Right atrium auricular region (tissue), 2 donors: ENCODE measurements at regions not wholly inside any gene's neighbourhood (a gene's known extent, or its start where the extent isn't known, plus 50 kb on each side); places are given as distances from the start of the nearest gene placed in this dataset.

Source experiments
- DNase-seq: peaks from one replicate; pipeline ENCODE4 v3.0.0-alpha.2; 2019; ENCODE audit warnings: low spot score
- H3K27ac ChIP-seq, 2 donors: fragments of 200-600 bp; sonication (generic); 1 replicate in 1 of 2; 2 replicates in 1 of 2; pipeline ENCODE4 v1.5.1; 2016 to 2019
- H3K27me3 ChIP-seq, 2 donors: fragments of 200-600 bp; sonication (generic); one replicate each; pipeline versions ENCODE4 v1.5.1 to v1.6.0; 2017 to 2019
- H3K36me3 ChIP-seq: fragments of 200-600 bp; sonication (generic); one replicate; pipeline ENCODE4 v1.5.1; 2016
- H3K4me1 ChIP-seq, 2 donors: fragments of 200-600 bp; sonication (generic); one replicate each; pipeline versions ENCODE4 v1.5.1 to v1.6.0; 2017 to 2019
- H3K4me3 ChIP-seq, 2 donors: fragments of 200-600 bp; sonication (generic); 1 replicate in 1 of 2; 2 replicates in 1 of 2; pipeline ENCODE4 v1.5.1; 2017 to 2019; ENCODE audit warnings: mild to moderate bottlenecking in 1 of 2, moderate library complexity in 1 of 2
- H3K9me3 ChIP-seq, 2 donors: fragments of 200-600 bp; sonication (generic); one replicate each; pipeline ENCODE4 v1.5.1; 2019
- CTCF ChIP-seq, 2 donors: fragments of 200-600 bp; sonication (generic); IDR thresholded peaks; one replicate each; pipeline ENCODE4 v1.5.1; 2019; ENCODE audit warnings: antibody characterized with exemption in 2 of 2

GRCh38 chr14:98599082-98599481, 672.9 kb downstream of the BCL11B start:
- no peaks in the 10 kb centered on the region for H3K9me3 ChIP-seq
- no peak for DNase-seq
- TF ChIP-seq CTCF (IDR thresholded peaks at IDR 0.05): no peak
- H3K27me3 ChIP-seq: no peaks in the 10 kb centered on the region
- H3K4me1 ChIP-seq: no peaks in the 10 kb centered on the region
- no peaks in the 10 kb centered on the region for H3K36me3 ChIP-seq
- H3K4me3 ChIP-seq: no peak overlapping the region
- H3K27ac ChIP-seq: no peak overlapping the region

- Histone ChIP-seq H3K4me3 (no peak overlapping the region), H3K4me1 (no peaks in the 10 kb centered on the region), H3K36me3 (no peaks in the 10 kb centered on the region), H3K27me3 (no peaks in the 10 kb centered on the region), H3K9me3 (no peaks in the 10 kb centered on the region), H3K27ac (no peak overlapping the region)
- no peak for DNase-seq
- TF ChIP-seq CTCF (IDR thresholded peaks at IDR 0.05): no peak
Observed at GRCh38 chr14:98602983-98603382, 669.0 kb downstream of the BCL11B start.

GRCh38 chr14:98605043-98605442, 667.0 kb downstream of the BCL11B start:
- H3K9me3 ChIP-seq: no peaks in the 10 kb centered on the region
- no peaks in the 10 kb centered on the region for H3K27me3 ChIP-seq
- DNase-seq: no peak
- no peak for TF ChIP-seq CTCF (IDR thresholded peaks at IDR 0.05)
- no peak overlapping the region for H3K27ac ChIP-seq
- H3K36me3 ChIP-seq: no peaks in the 10 kb centered on the region
- H3K4me3 ChIP-seq: no peak overlapping the region
- H3K4me1 ChIP-seq: no peaks in the 10 kb centered on the region

GRCh38 chr14:98606041-98606640, 665.9 kb downstream of the BCL11B start:
- no peak for TF ChIP-seq CTCF (IDR thresholded peaks at IDR 0.05)
- no peak overlapping the region for H3K27ac ChIP-seq
- no peaks in the 10 kb centered on the region for H3K9me3 ChIP-seq
- H3K36me3 ChIP-seq: no peaks in the 10 kb centered on the region
- DNase-seq: no peak
- no peaks in the 10 kb centered on the region for H3K27me3 ChIP-seq
- no peaks in the 10 kb centered on the region for H3K4me1 ChIP-seq
- no peak overlapping the region for H3K4me3 ChIP-seq

GRCh38 chr14:98606816-98607215, 665.2 kb downstream of the BCL11B start:
- Histone ChIP-seq H3K4me1 (no peaks in the 10 kb centered on the region), H3K4me3 (no peak overlapping the region), H3K27me3 (no peaks in the 10 kb centered on the region), H3K36me3 (no peaks in the 10 kb centered on the region), H3K9me3 (no peaks in the 10 kb centered on the region), H3K27ac (no peak overlapping the region)
- DNase-seq: no peak
- TF ChIP-seq CTCF (IDR thresholded peaks at IDR 0.05): no peak

- Histone ChIP-seq H3K27ac (no peak overlapping the region), H3K27me3 (no peaks in the 10 kb centered on the region), H3K9me3 (no peaks in the 10 kb centered on the region), H3K4me3 (no peak overlapping the region), H3K36me3 (no peaks in the 10 kb centered on the region), H3K4me1 (no peaks in the 10 kb centered on the region)
- no peak for TF ChIP-seq CTCF (IDR thresholded peaks at IDR 0.05)
- DNase-seq: no peak
Observed at GRCh38 chr14:98607341-98607910, 664.6 kb downstream of the BCL11B start.
